Endothelial cell of umbilical vein (primary cell): ENCODE measurements at regions not wholly inside any gene's neighbourhood (a gene's known extent, or its start where the extent isn't known, plus 50 kb on each side); places are given as distances from the start of the nearest gene placed in this dataset.
A peak's percentile ranks its signal among the peaks of the same experiment; 100 is the strongest.

ENCODE experiments used
- BruUV-seq: library from RNA; stranded (reverse); fragments of 400-500 nt; replicated peaks from 2 replicates; lab custom pipeline; 2021; lab: Mats Ljungman, UMichigan
- CTCF ChIA-PET: fragments of 300-600, 350-600 bp; sonication (Branson Sonifier 250); formaldehyde crosslinking; loops from one replicate; lab custom pipeline; 2021; ENCODE audit warnings: antibody characterized with exemption, inconsistent platforms; lab: Charles Lee
- POLR2A ChIA-PET: fragments of 300-600, 350-600 bp; sonication (Branson Sonifier 250); formaldehyde crosslinking; loops from one replicate; lab custom pipeline; 2021; ENCODE audit warnings: antibody characterized with exemption, inconsistent platforms; lab: Charles Lee
- DNase-seq: peaks from one replicate; pipeline ENCODE4 v3.0.0-alpha.2; 2011; ENCODE audit warnings: low read depth, low spot score
- FAIRE-seq: peaks from 2 replicates; lab custom pipeline; 2011; peaks lifted over from hg19 to GRCh38; lab: Jason Lieb, UNC
- H2AFZ ChIP-seq: 2 replicates; pipeline ENCODE4 v1.6.0; 2012; ENCODE audit warnings: low read depth, low read length, control low read depth, inconsistent platforms
- H3K27ac ChIP-seq: 2 replicates; pipeline ENCODE4 v1.5.1; 2011; ENCODE audit warnings: low read depth, mild to moderate bottlenecking, control low read depth, low read length, moderate library complexity; ENCODE audit not compliant: insufficient read depth
- H3K27me3 ChIP-seq, 2 experiments: 2 replicates each; pipeline versions ENCODE4 v1.6.0 to v1.6.1; 2011; ENCODE audit warnings: low read length in 2 of 2, mixed read lengths in 1 of 2; ENCODE audit not compliant: control insufficient read depth in 2 of 2, insufficient read depth in 2 of 2
- H3K36me3 ChIP-seq, 2 experiments: 2 replicates in 1 of 2; 3 replicates in 1 of 2; pipeline ENCODE4 v1.5.1; 2011; ENCODE audit warnings: low read length in 2 of 2, mild to moderate bottlenecking in 1 of 2, moderate library complexity in 1 of 2; ENCODE audit not compliant: control insufficient read depth in 2 of 2, insufficient read depth in 2 of 2; ENCODE audit errors: extremely low read depth in 1 of 2
- H3K4me1 ChIP-seq: 3 replicates; pipeline ENCODE4 v1.5.1; 2011; ENCODE audit warnings: mild to moderate bottlenecking, low read length; ENCODE audit not compliant: control insufficient read depth, insufficient read depth; ENCODE audit errors: extremely low read depth
- H3K4me2 ChIP-seq: 2 replicates; pipeline ENCODE4 v1.6.1; 2011; ENCODE audit warnings: low read length, control low read depth, mixed read lengths; ENCODE audit not compliant: insufficient read depth
- H3K4me3 ChIP-seq, 3 experiments: fragments of 200-600 bp in 1 of 3; sonication (generic), shearing (Covaris generic) in 1 of 3; replicated peaks in 1 of 3; 2 replicates each; pipeline ENCODE4 v1.5.1; 2011 to 2016; ENCODE audit warnings: control low read depth in 3 of 3, low read length in 3 of 3, mild to moderate bottlenecking in 2 of 3, inconsistent platforms in 1 of 3, low read depth in 1 of 3, moderate library complexity in 1 of 3; ENCODE audit not compliant: insufficient read depth in 1 of 3
- H3K79me2 ChIP-seq: 2 replicates; pipeline ENCODE4 v1.6.0; 2012; ENCODE audit warnings: low read length, inconsistent platforms; ENCODE audit not compliant: control insufficient read depth, insufficient read depth
- H3K9ac ChIP-seq: replicated peaks from 2 replicates; pipeline ENCODE3; 2011; ENCODE audit warnings: low read length, control low read depth; ENCODE audit not compliant: insufficient read depth; ENCODE audit errors: extremely low read depth
- H3K9me1 ChIP-seq: replicated peaks from 3 replicates; pipeline ENCODE4 v1.6.0; 2011; ENCODE audit warnings: mild to moderate bottlenecking, low read length; ENCODE audit not compliant: control insufficient read depth, insufficient read depth; ENCODE audit errors: extremely low read depth
- H3K9me3 ChIP-seq: replicated peaks from 2 replicates; pipeline ENCODE4 v1.5.1; 2012; ENCODE audit warnings: low read length, inconsistent platforms; ENCODE audit not compliant: control insufficient read depth, insufficient read depth
- H4K20me1 ChIP-seq: replicated peaks from 2 replicates; pipeline ENCODE3; 2011; ENCODE audit warnings: mild to moderate bottlenecking, low read length; ENCODE audit not compliant: control insufficient read depth, insufficient read depth; ENCODE audit errors: extremely low read depth
- CTCF ChIP-seq, 2 donors: IDR thresholded peaks; 1 replicate in 1 of 2; 2 replicates in 1 of 2; pipeline ENCODE4 v1.5.1; 2011; ENCODE audit warnings: low read length in 2 of 2, mild to moderate bottlenecking in 2 of 2, moderate library complexity in 2 of 2, control low read depth in 1 of 2, inconsistent platforms in 1 of 2, low read depth in 1 of 2; ENCODE audit not compliant: insufficient read depth in 1 of 2; ENCODE audit errors: extremely low read depth in 1 of 2
- EZH2 ChIP-seq: IDR thresholded peaks from 2 replicates; pipeline ENCODE4 v1.6.1; 2012; ENCODE audit warnings: borderline replicate concordance, low read depth, mild to moderate bottlenecking, moderate library complexity, low read length, inconsistent platforms; ENCODE audit not compliant: severe bottlenecking
- FOS ChIP-seq: IDR thresholded peaks from 2 replicates; pipeline ENCODE4 v1.6.1; 2011; ENCODE audit warnings: mild to moderate bottlenecking, low read length, moderate library complexity, borderline replicate concordance; ENCODE audit not compliant: insufficient read depth
- GATA2 ChIP-seq: IDR thresholded peaks from 2 replicates; pipeline ENCODE4 v1.7.0; 2011; ENCODE audit warnings: low read depth, mild to moderate bottlenecking, moderate library complexity, mixed read lengths, low read length; ENCODE audit not compliant: insufficient read length, insufficient read depth
- JUN ChIP-seq: IDR thresholded peaks from 2 replicates; pipeline ENCODE4 v1.6.1; 2011; ENCODE audit warnings: borderline replicate concordance, low read depth; ENCODE audit not compliant: insufficient read length, insufficient read depth
- MYC ChIP-seq: IDR thresholded peaks from one replicate; pipeline ENCODE4 v1.6.1; 2011; ENCODE audit warnings: mild to moderate bottlenecking, low read depth, low read length
- POLR2A ChIP-seq: IDR thresholded peaks from 2 replicates; pipeline ENCODE4 v1.6.1; 2012; ENCODE audit warnings: low read depth, mild to moderate bottlenecking, control low read depth, low read length
- POLR2AphosphoS5 ChIP-seq: IDR thresholded peaks from 2 replicates; pipeline ENCODE4 v1.6.1; 2012; ENCODE audit warnings: low read depth, mild to moderate bottlenecking, control low read depth, low read length, moderate library complexity; ENCODE audit not compliant: insufficient read depth
- dilution Hi-C: fragments of 300-500 bp; cut with MboI; formaldehyde crosslinking; loops from one replicate; pipeline ENCODE4 v1.15.0; 2019; ENCODE audit warnings: low sequenced_read_pairs; ENCODE audit not compliant: extremely low pct_ligation_motif_present
- intact Hi-C: fragments of 100-400 bp; cut with micrococcal nuclease; formaldehyde crosslinking; loops from one replicate; pipeline ENCODE4 v1.10.0; 2022

GRCh38 chr1:93763704-93764365, 82.2 kb upstream of the BCAR3 start:
- Histone ChIP-seq H3K4me1 (no peaks in the 10 kb centered on the region), H3K27me3 (no peaks in the 10 kb centered on the region), H3K27ac (no peak overlapping the region), H3K9ac (no peak overlapping the region), H3K36me3 (no peaks in the 10 kb centered on the region), H3K9me1 (no peaks in the 10 kb centered on the region), H3K4me2 (no peak overlapping the region), H4K20me1 (no peaks in the 10 kb centered on the region), H3K79me2 (no peaks in the 10 kb centered on the region), H3K4me3 (no peak overlapping the region), H3K9me3 (no peaks in the 10 kb centered on the region), H2AFZ (no peak overlapping the region)
- POLR2A ChIA-PET, result no interaction called here
- CTCF ChIA-PET, result interaction anchor here (0.8 kb wide), 1 partner anchor 10 kb away, joined by 3 read pairs; no protein-coding TSS in a partner anchor
- dilution Hi-C loops, result no loop called here
- FAIRE-seq (no peak), DNase-seq (no peak)
- no TSS peak for BruUV-seq
- intact Hi-C loops, result no loop called here
- TF ChIP-seq POLR2A (no peak), POLR2AphosphoS5 (no peak), EZH2 (no peak), MYC (no peak), JUN (no peak)

- BruUV-seq, result no TSS peak
- CTCF ChIA-PET, result interaction anchor here (0.8 kb wide), 1 partner anchor 130 kb away, joined by 4 read pairs; no protein-coding TSS in a partner anchor
- dilution Hi-C loops, result no loop called here
- Histone ChIP-seq H3K4me3 (no peak overlapping the region), H2AFZ (no peak overlapping the region), H4K20me1 (no peaks in the 10 kb centered on the region), H3K9me3 (no peaks in the 10 kb centered on the region), H3K9me1 (no peaks in the 10 kb centered on the region), H3K9ac (no peak overlapping the region), H3K36me3 (no peaks in the 10 kb centered on the region), H3K79me2 (no peaks in the 10 kb centered on the region), H3K4me2 (no peak overlapping the region), H3K27ac (no peak overlapping the region), H3K4me1 (peaks cover 11% of the 10 kb centered on the region), H3K27me3 (no peaks in the 10 kb centered on the region)
- FAIRE-seq, result no peak
- POLR2A ChIA-PET, result no interaction called here
- intact Hi-C loops, result no loop called here
- TF ChIP-seq FOS (no peak), CTCF (IDR thresholded peaks at IDR 0.05; ENCODE audit: extremely low read depth in 1 of 2, insufficient read depth in 1 of 2, low read depth in 1 of 2, low read length in 2 of 2) (no peak), POLR2AphosphoS5 (no peak), GATA2 (no peak), EZH2 (no peak), JUN (no peak), MYC (no peak)
- peak; percentile 15 for DNase-seq
Observed at GRCh38 chr1:93758842-93759515, 77.3 kb upstream of the BCAR3 start.
